GM21619 (cell line): ENCODE measurements at regions not wholly inside any gene's neighbourhood (a gene's known extent, or its start where the extent isn't known, plus 50 kb on each side); places are given as distances from the start of the nearest gene placed in this dataset.
A peak's percentile ranks its signal among the peaks of the same experiment; 100 is the strongest.
"Not testable (repeated sequence)": the region's sequence is repeated elsewhere in the genome, so short reads cannot be mapped to it uniquely, and the experiment has no call there.

Experiments used
- ATAC-seq: cut with Tn5 transposase; IDR thresholded peaks from one replicate; pipeline ENCODE4 v1.9.1; 2021; ENCODE audit not compliant: unreplicated experiment

GRCh38 chr2:87424763-87425154 is 323.1 kb upstream of the PLGLB2 start:
- ATAC-seq = not testable (repeated sequence)

GRCh38 chr2:87425191-87425590 is 322.7 kb upstream of the PLGLB2 start:
- ATAC-seq = not testable (repeated sequence)

- ATAC-seq = not testable (repeated sequence)
Measured at GRCh38 chr2:87425717-87426116, 322.2 kb upstream of the PLGLB2 start.

- not testable (repeated sequence) for ATAC-seq
Measured at GRCh38 chr2:87428452-87429130, 319.3 kb upstream of the PLGLB2 start.

GRCh38 chr2:87429206-87429930 is 318.5 kb upstream of the PLGLB2 start:
- ATAC-seq = not testable (repeated sequence)

- not testable (repeated sequence) for ATAC-seq
Measured at GRCh38 chr2:87429931-87430275, 318.0 kb upstream of the PLGLB2 start.

- ATAC-seq = not testable (repeated sequence)
Measured at GRCh38 chr2:87431051-87431450, 316.8 kb upstream of the PLGLB2 start.

- not testable (repeated sequence) for ATAC-seq
Measured at GRCh38 chr2:87432711-87433453, 315.0 kb upstream of the PLGLB2 start.

GRCh38 chr2:87436007-87436406 is 311.9 kb upstream of the PLGLB2 start:
- not testable (repeated sequence) for ATAC-seq

- not testable (repeated sequence) for ATAC-seq
Measured at GRCh38 chr2:87437701-87438260, 310.1 kb upstream of the PLGLB2 start.

- not testable (repeated sequence) for ATAC-seq
Measured at GRCh38 chr2:87438780-87439454, 309.0 kb upstream of the PLGLB2 start.

- not testable (repeated sequence) for ATAC-seq
Measured at GRCh38 chr2:87439617-87440204, 308.2 kb upstream of the PLGLB2 start.

- ATAC-seq = not testable (repeated sequence)
Measured at GRCh38 chr2:87440650-87441049, 307.2 kb upstream of the PLGLB2 start.

GRCh38 chr2:87441375-87441774 is 306.5 kb upstream of the PLGLB2 start:
- not testable (repeated sequence) for ATAC-seq

- ATAC-seq = peak; percentile 98
Measured at GRCh38 chr2:87442983-87443577, 304.8 kb upstream of the PLGLB2 start.

- ATAC-seq = not testable (repeated sequence)
Measured at GRCh38 chr2:87444951-87445350, 302.9 kb upstream of the PLGLB2 start.

GRCh38 chr2:87445613-87446312 is 302.1 kb upstream of the PLGLB2 start:
- not testable (repeated sequence) for ATAC-seq

- ATAC-seq = not testable (repeated sequence)
Measured at GRCh38 chr2:87446313-87446696, 301.6 kb upstream of the PLGLB2 start.

GRCh38 chr2:87449462-87449980 is 298.4 kb upstream of the PLGLB2 start:
- ATAC-seq = peak; percentile 65
